ENCODE measurements at regions not wholly inside any gene's neighbourhood (a gene's known extent, or its start where the extent isn't known, plus 50 kb on each side); places are given as distances from the start of the nearest gene placed in this dataset.

GRCh38 chr2:59322005-59322404 lies 1080.9 kb upstream of the FANCL start:
- H3K4me3 ChIP-seq (ENCODE audit: low read depth, low read length) = no peak overlapping the region
- no peak for TF ChIP-seq CTCF (IDR thresholded peaks at IDR 0.05; ENCODE audit: low read depth, low read length)

- no peak overlapping the region for H3K4me3 ChIP-seq (ENCODE audit: low read depth, low read length)
- no peak for TF ChIP-seq CTCF (IDR thresholded peaks at IDR 0.05; ENCODE audit: low read depth, low read length)
Measured at GRCh38 chr2:59314031-59314766, 1073.1 kb upstream of the FANCL start.

- TF ChIP-seq CTCF (IDR thresholded peaks at IDR 0.05; ENCODE audit: low read depth, low read length) = no peak
- H3K4me3 ChIP-seq (ENCODE audit: low read depth, low read length) = no peak overlapping the region
Measured at GRCh38 chr2:59312967-59313940, 1072.1 kb upstream of the FANCL start.

GRCh38 chr2:59312029-59312428 lies 1070.9 kb upstream of the FANCL start:
- H3K4me3 ChIP-seq (ENCODE audit: low read depth, low read length) = no peak overlapping the region
- no peak for TF ChIP-seq CTCF (IDR thresholded peaks at IDR 0.05; ENCODE audit: low read depth, low read length)

GRCh38 chr2:59308108-59308507 lies 1067.0 kb upstream of the FANCL start:
- no peak for TF ChIP-seq CTCF (IDR thresholded peaks at IDR 0.05; ENCODE audit: low read depth, low read length)
- H3K4me3 ChIP-seq (ENCODE audit: low read depth, low read length) = no peak overlapping the region

GRCh38 chr2:59307196-59307595 lies 1066.1 kb upstream of the FANCL start:
- no peak for TF ChIP-seq CTCF (IDR thresholded peaks at IDR 0.05; ENCODE audit: low read depth, low read length)
- H3K4me3 ChIP-seq (ENCODE audit: low read depth, low read length) = no peak overlapping the region

- no peak overlapping the region for H3K4me3 ChIP-seq (ENCODE audit: low read depth, low read length)
- no peak for TF ChIP-seq CTCF (IDR thresholded peaks at IDR 0.05; ENCODE audit: low read depth, low read length)
Measured at GRCh38 chr2:59303272-59303671, 1062.1 kb upstream of the FANCL start.

Measured in WI38 (cell line).